ENCODE measurements at regions not wholly inside any gene's neighbourhood (a gene's known extent, or its start where the extent isn't known, plus 50 kb on each side); places are given as distances from the start of the nearest gene placed in this dataset.

DNA sequence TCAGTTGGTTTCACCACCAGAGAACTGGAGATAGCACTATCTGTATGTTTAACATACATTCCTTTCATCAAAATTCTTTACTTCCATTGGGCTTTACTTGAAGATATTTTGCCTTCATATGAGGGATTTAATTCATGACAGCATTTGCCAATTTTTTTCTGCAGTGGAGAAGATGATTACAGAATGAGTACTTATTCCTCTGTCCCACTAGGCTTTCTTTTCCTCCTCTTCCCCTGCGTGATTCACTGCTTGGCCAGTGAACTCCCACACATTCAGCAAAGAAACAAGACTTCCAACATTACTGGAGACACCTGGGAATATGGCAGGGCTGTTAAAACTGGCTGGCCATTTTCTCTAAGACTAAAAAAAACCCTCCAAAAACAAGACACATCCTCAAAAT, 425.8 kb upstream of the KCNH7 start:
- DNase-seq (no peak), ATAC-seq (no peak)
- no peaks in the 10 kb centered on the region for H3K36me3 ChIP-seq (ENCODE audit: low read depth)
- TF ChIP-seq, protein P1, sequence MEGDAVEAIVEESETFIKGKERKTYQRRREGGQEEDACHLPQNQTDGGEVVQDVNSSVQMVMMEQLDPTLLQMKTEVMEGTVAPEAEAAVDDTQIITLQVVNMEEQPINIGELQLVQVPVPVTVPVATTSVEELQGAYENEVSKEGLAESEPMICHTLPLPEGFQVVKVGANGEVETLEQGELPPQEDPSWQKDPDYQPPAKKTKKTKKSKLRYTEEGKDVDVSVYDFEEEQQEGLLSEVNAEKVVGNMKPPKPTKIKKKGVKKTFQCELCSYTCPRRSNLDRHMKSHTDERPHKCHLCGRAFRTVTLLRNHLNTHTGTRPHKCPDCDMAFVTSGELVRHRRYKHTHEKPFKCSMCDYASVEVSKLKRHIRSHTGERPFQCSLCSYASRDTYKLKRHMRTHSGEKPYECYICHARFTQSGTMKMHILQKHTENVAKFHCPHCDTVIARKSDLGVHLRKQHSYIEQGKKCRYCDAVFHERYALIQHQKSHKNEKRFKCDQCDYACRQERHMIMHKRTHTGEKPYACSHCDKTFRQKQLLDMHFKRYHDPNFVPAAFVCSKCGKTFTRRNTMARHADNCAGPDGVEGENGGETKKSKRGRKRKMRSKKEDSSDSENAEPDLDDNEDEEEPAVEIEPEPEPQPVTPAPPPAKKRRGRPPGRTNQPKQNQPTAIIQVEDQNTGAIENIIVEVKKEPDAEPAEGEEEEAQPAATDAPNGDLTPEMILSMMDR (IDR thresholded peaks at IDR 0.05) = no peak
- intact Hi-C loops (cut with DNase I, micrococcal nuclease) = no loop called here
- H3K9me3 ChIP-seq = no peaks in the 10 kb centered on the region
- no peak overlapping the region for H3K4me3 ChIP-seq
- no peaks in the 10 kb centered on the region for H3K4me1 ChIP-seq (ENCODE audit: low read depth)

DNA sequence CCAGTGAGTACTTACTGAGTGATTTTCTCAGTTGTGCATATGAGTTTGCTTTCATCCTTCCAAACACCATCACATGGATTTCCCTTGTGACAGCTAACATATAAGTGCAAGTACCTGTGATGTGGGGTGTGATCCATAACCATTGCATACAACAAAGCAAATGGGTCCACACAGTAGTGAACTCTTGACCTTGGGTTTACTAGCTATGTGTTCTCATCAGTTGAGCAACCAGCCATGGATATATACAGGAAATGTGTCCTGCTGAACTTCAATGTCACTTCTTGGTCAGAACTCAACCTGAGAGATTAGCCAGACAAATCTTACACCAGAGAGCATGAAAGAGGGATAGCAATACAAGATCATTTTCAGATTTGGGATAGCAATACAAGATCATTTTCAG, 420.9 kb upstream of the KCNH7 start:
- no peak for ATAC-seq
- intact Hi-C loops (cut with DNase I, micrococcal nuclease) = no loop called here
- no peaks in the 10 kb centered on the region for H3K4me1 ChIP-seq (ENCODE audit: low read depth)
- TF ChIP-seq, protein P1 (IDR thresholded peaks at IDR 0.05) = no peak
- no peaks in the 10 kb centered on the region for H3K9me3 ChIP-seq
- no peak overlapping the region for H3K4me3 ChIP-seq
- H3K36me3 ChIP-seq (ENCODE audit: low read depth) = no peaks in the 10 kb centered on the region
- DNase-seq = no peak

DNA sequence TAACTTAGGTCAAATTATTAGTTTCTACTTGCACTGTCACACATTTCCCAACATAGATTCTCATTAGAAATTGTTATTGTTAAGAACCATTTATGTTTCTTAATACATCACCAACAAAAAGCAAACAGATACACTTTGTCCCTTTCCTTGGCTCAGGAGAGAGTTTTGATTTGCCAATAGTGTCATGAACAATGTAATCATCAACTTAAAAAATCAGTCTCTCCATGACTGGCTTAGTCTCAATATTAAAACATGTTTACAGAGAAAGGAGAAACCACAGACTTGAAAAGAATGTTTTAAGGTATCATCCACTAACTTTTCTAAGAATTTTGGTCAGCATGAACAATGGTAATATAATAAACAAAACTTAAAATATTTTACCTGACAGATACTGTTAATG, 416.5 kb upstream of the KCNH7 start:
- ATAC-seq = no peak
- Histone ChIP-seq H3K9me3 (no peaks in the 10 kb centered on the region), H3K36me3 (ENCODE audit: low read depth) (no peaks in the 10 kb centered on the region), H3K4me1 (ENCODE audit: low read depth) (no peaks in the 10 kb centered on the region), H3K4me3 (no peak overlapping the region)
- TF ChIP-seq, protein P1 (IDR thresholded peaks at IDR 0.05) = no peak
- intact Hi-C loops (cut with DNase I, micrococcal nuclease) = no loop called here
- no peak for DNase-seq

DNA sequence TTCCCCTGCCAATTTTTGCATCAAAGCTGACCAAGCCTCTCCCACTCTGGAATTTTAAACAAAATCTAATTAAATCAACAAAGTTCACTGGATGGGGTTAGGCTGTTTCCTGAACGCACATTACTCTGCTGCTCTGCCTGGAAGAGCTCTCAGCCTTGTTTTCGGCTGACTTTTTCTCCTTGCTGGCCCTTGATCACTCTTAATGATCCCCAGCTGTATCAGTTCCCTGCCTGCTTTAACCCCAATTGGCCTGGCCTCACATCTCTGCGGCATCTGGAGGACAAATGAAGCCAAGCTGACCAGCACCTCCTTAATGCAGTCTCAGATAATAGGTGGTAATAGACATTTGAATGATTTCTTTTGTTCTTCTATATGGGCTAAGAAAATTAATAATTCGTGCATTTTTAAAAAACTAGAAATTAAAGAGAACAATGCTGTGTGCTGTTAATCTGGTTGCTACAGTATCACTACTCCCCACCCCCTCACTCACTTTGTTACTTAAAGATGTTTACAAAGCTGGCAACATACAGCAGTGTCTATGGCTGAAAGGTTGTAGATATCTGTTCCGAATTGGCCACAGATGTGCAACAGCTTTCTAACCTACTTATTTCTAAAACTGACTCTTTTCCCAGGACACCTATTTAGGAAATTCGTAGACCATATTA, 415.2 kb upstream of the KCNH7 start:
- Histone ChIP-seq H3K4me3 (no peak overlapping the region), H3K4me1 (ENCODE audit: low read depth) (no peaks in the 10 kb centered on the region), H3K36me3 (ENCODE audit: low read depth) (no peaks in the 10 kb centered on the region), H3K9me3 (no peaks in the 10 kb centered on the region)
- TF ChIP-seq, protein P1 (IDR thresholded peaks at IDR 0.05) = no peak
- DNase-seq = no peak
- intact Hi-C loops (cut with DNase I, micrococcal nuclease) = no loop called here
- ATAC-seq = no peak

DNA sequence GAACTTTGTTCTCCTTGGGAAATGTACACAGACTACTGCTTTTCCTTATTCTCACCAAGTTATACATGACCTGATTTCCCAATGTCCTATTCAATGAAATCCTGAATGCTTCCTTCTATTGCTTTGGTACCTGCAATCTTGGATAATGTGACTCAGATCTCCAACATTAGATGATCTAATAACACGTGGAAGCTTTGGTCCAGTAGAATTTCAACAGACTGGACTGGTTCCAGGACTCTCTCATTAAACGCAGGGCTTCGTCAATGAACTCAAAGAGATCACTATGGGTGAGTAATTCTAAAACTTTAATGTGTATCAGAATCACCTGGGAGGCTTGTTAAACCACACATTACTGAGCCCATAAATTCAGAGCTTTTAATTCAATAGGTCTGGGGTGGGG, 413.6 kb upstream of the KCNH7 start:
- ATAC-seq (no peak), DNase-seq (no peak)
- Histone ChIP-seq H3K9me3 (no peaks in the 10 kb centered on the region), H3K4me1 (ENCODE audit: low read depth) (no peaks in the 10 kb centered on the region), H3K4me3 (no peak overlapping the region), H3K36me3 (ENCODE audit: low read depth) (no peaks in the 10 kb centered on the region)
- intact Hi-C loops (cut with DNase I, micrococcal nuclease) = no loop called here
- TF ChIP-seq, protein P1 (IDR thresholded peaks at IDR 0.05) = no peak

All from mucosa of descending colon (tissue), 3 donors.